Transverse colon (tissue), 3 donors: ENCODE measurements at regions not wholly inside any gene's neighbourhood (a gene's known extent, or its start where the extent isn't known, plus 50 kb on each side); places are given as distances from the start of the nearest gene placed in this dataset.

Experiments
- EP300 ChIP-seq: sonication (generic); formaldehyde crosslinking; IDR thresholded peaks from one replicate; pipeline ENCODE4 v1.6.1; 2017; ENCODE audit warnings: antibody characterized with exemption, low read depth
- TF ChIP-seq, protein P1 (sequence below), 5 experiments: fragments of 200-600 bp in 3 of 5; fragments of 450-650 bp in 2 of 5; sonication (generic) in 3 of 5; IDR thresholded peaks; 1 replicate in 2 of 5; 2 replicates in 3 of 5; pipeline ENCODE4 v1.5.1; 2016 to 2017; ENCODE audit warnings: antibody characterized with exemption in 5 of 5, inconsistent platforms in 3 of 5, mild to moderate bottlenecking in 2 of 5, moderate library complexity in 1 of 5

DNA sequence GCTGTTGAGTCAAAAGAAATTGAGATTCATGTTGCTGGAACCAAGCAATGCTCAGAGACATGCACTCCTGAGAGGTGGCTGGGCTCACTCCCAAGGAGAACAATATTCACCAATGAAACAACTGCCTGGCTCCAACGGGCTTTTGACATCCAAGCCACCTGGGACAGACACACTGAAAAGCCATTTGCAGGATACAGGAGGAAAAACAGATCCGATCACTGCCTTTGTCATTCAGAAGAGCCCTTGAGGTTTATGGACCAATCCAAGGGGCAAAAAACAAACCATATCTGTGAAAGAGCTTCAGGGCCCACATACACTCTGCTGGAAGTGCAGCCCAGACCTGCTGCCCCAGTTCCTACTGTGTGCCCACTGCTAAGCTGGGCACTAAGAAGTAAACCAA, 277.5 kb downstream of the NUAK1 start:
- TF ChIP-seq, protein P1, sequence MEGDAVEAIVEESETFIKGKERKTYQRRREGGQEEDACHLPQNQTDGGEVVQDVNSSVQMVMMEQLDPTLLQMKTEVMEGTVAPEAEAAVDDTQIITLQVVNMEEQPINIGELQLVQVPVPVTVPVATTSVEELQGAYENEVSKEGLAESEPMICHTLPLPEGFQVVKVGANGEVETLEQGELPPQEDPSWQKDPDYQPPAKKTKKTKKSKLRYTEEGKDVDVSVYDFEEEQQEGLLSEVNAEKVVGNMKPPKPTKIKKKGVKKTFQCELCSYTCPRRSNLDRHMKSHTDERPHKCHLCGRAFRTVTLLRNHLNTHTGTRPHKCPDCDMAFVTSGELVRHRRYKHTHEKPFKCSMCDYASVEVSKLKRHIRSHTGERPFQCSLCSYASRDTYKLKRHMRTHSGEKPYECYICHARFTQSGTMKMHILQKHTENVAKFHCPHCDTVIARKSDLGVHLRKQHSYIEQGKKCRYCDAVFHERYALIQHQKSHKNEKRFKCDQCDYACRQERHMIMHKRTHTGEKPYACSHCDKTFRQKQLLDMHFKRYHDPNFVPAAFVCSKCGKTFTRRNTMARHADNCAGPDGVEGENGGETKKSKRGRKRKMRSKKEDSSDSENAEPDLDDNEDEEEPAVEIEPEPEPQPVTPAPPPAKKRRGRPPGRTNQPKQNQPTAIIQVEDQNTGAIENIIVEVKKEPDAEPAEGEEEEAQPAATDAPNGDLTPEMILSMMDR (IDR thresholded peaks at IDR 0.05), result no peak
- no peak for TF ChIP-seq EP300
